ENCODE measurements at regions not wholly inside any gene's neighbourhood (a gene's known extent, or its start where the extent isn't known, plus 50 kb on each side); places are given as distances from the start of the nearest gene placed in this dataset.
"Not testable (repeated sequence)": the region's sequence is repeated elsewhere in the genome, so short reads cannot be mapped to it uniquely, and the experiment has no call there.

- Mint-ChIP-seq H3K27ac (no peak overlapping the region), H3K27me3 (no peaks in the 10 kb centered on the region), H3K4me1 (ENCODE audit: low read depth) (peaks cover 17% of the 10 kb centered on the region), H3K36me3 (ENCODE audit: low read depth) (no peaks in the 10 kb centered on the region), H3K4me3 (no peak overlapping the region), H3K9me3 (peaks cover 13% of the 10 kb centered on the region)
- H3K27ac ChIP-seq (ENCODE audit: low read depth in 1 of 2, low read length in 2 of 2), result no peak overlapping the region
- peaks cover 6 to 12% of the 10 kb centered on the region in 2 experiments for H3K9me3 ChIP-seq (ENCODE audit: control insufficient read depth in 1 of 2, insufficient read depth in 1 of 2, low read length in 2 of 2)
- H3K36me3 ChIP-seq (ENCODE audit: insufficient read depth, low read length), result no peaks in the 10 kb centered on the region
- H3K27me3 ChIP-seq (ENCODE audit: control insufficient read depth in 1 of 2, insufficient read depth in 2 of 2, low read length in 2 of 2), result peaks cover 0 to 8% of the 10 kb centered on the region in 2 experiments
- peaks cover 15% of the 10 kb centered on the region for H3K4me1 ChIP-seq (ENCODE audit: insufficient read depth, low read length)
- ChIA-PET POLR2A (no interaction called here), CTCF (no interaction called here)
- intact Hi-C loops (cut with DNase I, micrococcal nuclease), result no loop called here
- ATAC-seq (ENCODE audit: poor library complexity), result no peak
- TF ChIP-seq CTCF (IDR thresholded peaks at IDR 0.05), result no peak
- no peak for DNase-seq
- H3K4me3 ChIP-seq (ENCODE audit: low read length), result no peak overlapping the region
Observed at GRCh38 chr12:131513606-131514005, 197.3 kb upstream of the SFSWAP start.

GRCh38 chr12:131520553-131520952, 190.3 kb upstream of the SFSWAP start:
- H3K9me3 ChIP-seq (ENCODE audit: control insufficient read depth in 1 of 2, insufficient read depth in 1 of 2, low read length in 2 of 2); H3K27ac Mint-ChIP-seq; ATAC-seq (ENCODE audit: poor library complexity); H3K27ac ChIP-seq (ENCODE audit: low read depth in 1 of 2, low read length in 2 of 2); H3K27me3 ChIP-seq (ENCODE audit: control insufficient read depth in 1 of 2, insufficient read depth in 2 of 2, low read length in 2 of 2); H3K4me1 ChIP-seq (ENCODE audit: insufficient read depth, low read length); CTCF ChIA-PET; H3K4me1 Mint-ChIP-seq (ENCODE audit: low read depth); H3K4me3 ChIP-seq (ENCODE audit: low read length); H3K27me3 Mint-ChIP-seq; H3K4me3 Mint-ChIP-seq; intact Hi-C loops (cut with DNase I, micrococcal nuclease); POLR2A ChIA-PET; DNase-seq; H3K36me3 ChIP-seq (ENCODE audit: insufficient read depth, low read length); H3K36me3 Mint-ChIP-seq (ENCODE audit: low read depth): not testable (repeated sequence)
- H3K9me3 Mint-ChIP-seq, result peaks cover 13% of the 10 kb centered on the region

DNA sequence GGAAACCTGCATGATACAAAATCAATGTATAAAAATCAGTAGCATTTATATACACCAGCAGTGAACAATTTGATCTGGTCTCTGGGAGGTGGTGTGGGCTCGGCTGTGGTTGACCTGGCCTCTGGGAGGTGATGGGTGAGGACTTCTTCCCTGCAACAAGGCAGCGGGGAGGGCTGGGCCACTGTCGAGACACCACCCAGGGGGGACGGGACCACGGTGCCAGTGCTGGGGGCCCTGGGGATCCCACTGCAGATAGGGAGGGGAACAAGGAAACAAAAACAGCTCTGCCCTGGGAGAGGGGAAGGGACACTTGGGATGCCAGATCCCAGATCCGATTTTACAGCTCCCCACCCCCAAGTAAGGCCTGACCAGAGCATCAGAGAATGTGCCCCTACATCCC, 189.6 kb upstream of the SFSWAP start:
- H3K36me3 Mint-ChIP-seq (ENCODE audit: low read depth), result no peaks in the 10 kb centered on the region
- intact Hi-C loops (cut with DNase I, micrococcal nuclease), result no loop called here
- no peak overlapping the region for H3K27ac ChIP-seq (ENCODE audit: low read depth in 1 of 2, low read length in 2 of 2)
- no peaks in the 10 kb centered on the region for H3K36me3 ChIP-seq (ENCODE audit: insufficient read depth, low read length)
- no peaks in the 10 kb centered on the region for H3K4me1 Mint-ChIP-seq (ENCODE audit: low read depth)
- peaks cover 0 to 2% of the 10 kb centered on the region in 2 experiments for H3K27me3 ChIP-seq (ENCODE audit: control insufficient read depth in 1 of 2, insufficient read depth in 2 of 2, low read length in 2 of 2)
- H3K27ac Mint-ChIP-seq, result no peak overlapping the region
- ATAC-seq (ENCODE audit: poor library complexity), result no peak
- CTCF ChIA-PET, result no interaction called here
- H3K9me3 Mint-ChIP-seq, result peaks cover 10% of the 10 kb centered on the region
- POLR2A ChIA-PET, result no interaction called here
- peaks cover 6 to 7% of the 10 kb centered on the region in 2 experiments for H3K9me3 ChIP-seq (ENCODE audit: control insufficient read depth in 1 of 2, insufficient read depth in 1 of 2, low read length in 2 of 2)
- H3K4me3 ChIP-seq (ENCODE audit: low read length), result no peak overlapping the region
- H3K4me3 Mint-ChIP-seq, result no peak overlapping the region
- no peaks in the 10 kb centered on the region for H3K4me1 ChIP-seq (ENCODE audit: insufficient read depth, low read length)
- TF ChIP-seq CTCF (IDR thresholded peaks at IDR 0.05), result no peak
- DNase-seq, result no peak
- H3K27me3 Mint-ChIP-seq, result no peaks in the 10 kb centered on the region

GRCh38 chr12:131525795-131526508, 184.9 kb upstream of the SFSWAP start:
- H3K4me3 Mint-ChIP-seq, result no peak overlapping the region
- intact Hi-C loops (cut with DNase I, micrococcal nuclease), result no loop called here
- Histone ChIP-seq H3K4me3 (ENCODE audit: low read length) (no peak overlapping the region), H3K36me3 (ENCODE audit: insufficient read depth, low read length) (no peaks in the 10 kb centered on the region), H3K27ac (ENCODE audit: low read depth in 1 of 2, low read length in 2 of 2) (no peak overlapping the region), H3K9me3 (ENCODE audit: control insufficient read depth in 1 of 2, insufficient read depth in 1 of 2, low read length in 2 of 2) (no peaks in the 10 kb centered on the region), H3K4me1 (ENCODE audit: insufficient read depth, low read length) (peaks cover 13% of the 10 kb centered on the region), H3K27me3 (ENCODE audit: control insufficient read depth in 1 of 2, insufficient read depth in 2 of 2, low read length in 2 of 2) (no peaks in the 10 kb centered on the region)
- DNase-seq (no peak), ATAC-seq (ENCODE audit: poor library complexity) (no peak)
- ChIA-PET POLR2A (no interaction called here), CTCF (no interaction called here)
- TF ChIP-seq CTCF (IDR thresholded peaks at IDR 0.05), result no peak
- H3K27ac Mint-ChIP-seq, result no peak overlapping the region
- no peaks in the 10 kb centered on the region for H3K27me3 Mint-ChIP-seq
- peaks cover 12% of the 10 kb centered on the region for H3K4me1 Mint-ChIP-seq (ENCODE audit: low read depth)
- no peaks in the 10 kb centered on the region for H3K36me3 Mint-ChIP-seq (ENCODE audit: low read depth)
- no peaks in the 10 kb centered on the region for H3K9me3 Mint-ChIP-seq
